ENCODE measurements at regions not wholly inside any gene's neighbourhood (a gene's known extent, or its start where the extent isn't known, plus 50 kb on each side); places are given as distances from the start of the nearest gene placed in this dataset.

- TF ChIP-seq CTCF (IDR thresholded peaks at IDR 0.05; ENCODE audit: insufficient read depth, low read depth, low read length): no peak
- no peak for TF ChIP-seq EZH2 (IDR thresholded peaks at IDR 0.05; ENCODE audit: insufficient read depth, low read length)
Observed at GRCh38 chr7:67690700-67691099, 694.1 kb downstream of the TYW1 start.

Measured in astrocyte (in vitro differentiated cells and primary cell).